ENCODE measurements at regions not wholly inside any gene's neighbourhood (a gene's known extent, or its start where the extent isn't known, plus 50 kb on each side); places are given as distances from the start of the nearest gene placed in this dataset.
"Not testable (repeated sequence)": the region's sequence is repeated elsewhere in the genome, so short reads cannot be mapped to it uniquely, and the experiment has no call there.

- DNase-seq (ENCODE audit: low spot score): not testable (repeated sequence)
These were observed 452.1 kb downstream of the GOLGA6L6 start for GRCh38 chr15:20089541-20089940.

- not testable (repeated sequence) for DNase-seq (ENCODE audit: low spot score)
These were observed 457.6 kb downstream of the GOLGA6L6 start for GRCh38 chr15:20084026-20084425.

GRCh38 chr15:20074082-20074481 is 467.5 kb downstream of the GOLGA6L6 start:
- DNase-seq (ENCODE audit: low spot score): not testable (repeated sequence)

GRCh38 chr15:20069043-20069442 is 472.6 kb downstream of the GOLGA6L6 start:
- not testable (repeated sequence) for DNase-seq (ENCODE audit: low spot score)

GRCh38 chr15:20066173-20066572 is 475.4 kb downstream of the GOLGA6L6 start:
- not testable (repeated sequence) for DNase-seq (ENCODE audit: low spot score)

- not testable (repeated sequence) for DNase-seq (ENCODE audit: low spot score)
These were observed 476.1 kb downstream of the GOLGA6L6 start for GRCh38 chr15:20065508-20065907.

- not testable (repeated sequence) for DNase-seq (ENCODE audit: low spot score)
These were observed 478.4 kb downstream of the GOLGA6L6 start for GRCh38 chr15:20063167-20063566.

GRCh38 chr15:20060838-20061237 is 480.8 kb downstream of the GOLGA6L6 start:
- not testable (repeated sequence) for DNase-seq (ENCODE audit: low spot score)

GRCh38 chr15:20056871-20057270 is 484.7 kb downstream of the GOLGA6L6 start:
- not testable (repeated sequence) for DNase-seq (ENCODE audit: low spot score)

GRCh38 chr15:20055921-20056320 is 485.7 kb downstream of the GOLGA6L6 start:
- DNase-seq (ENCODE audit: low spot score): not testable (repeated sequence)

- not testable (repeated sequence) for DNase-seq (ENCODE audit: low spot score)
These were observed 493.4 kb downstream of the GOLGA6L6 start for GRCh38 chr15:20048189-20048588.

- not testable (repeated sequence) for DNase-seq (ENCODE audit: low spot score)
These were observed 496.4 kb downstream of the GOLGA6L6 start for GRCh38 chr15:20045165-20045564.

- DNase-seq (ENCODE audit: low spot score): not testable (repeated sequence)
These were observed 500.9 kb downstream of the GOLGA6L6 start for GRCh38 chr15:20040691-20041090.

- not testable (repeated sequence) for DNase-seq (ENCODE audit: low spot score)
These were observed 516.6 kb downstream of the GOLGA6L6 start for GRCh38 chr15:20025040-20025439.

- DNase-seq (ENCODE audit: low spot score): not testable (repeated sequence)
These were observed 519.3 kb downstream of the GOLGA6L6 start for GRCh38 chr15:20022349-20022748.

GRCh38 chr15:20021351-20021750 is 520.2 kb downstream of the GOLGA6L6 start:
- not testable (repeated sequence) for DNase-seq (ENCODE audit: low spot score)

GRCh38 chr15:20020588-20020987 is 521.0 kb downstream of the GOLGA6L6 start:
- DNase-seq (ENCODE audit: low spot score): not testable (repeated sequence)

GRCh38 chr15:20019758-20020157 is 521.8 kb downstream of the GOLGA6L6 start:
- not testable (repeated sequence) for DNase-seq (ENCODE audit: low spot score)

GRCh38 chr15:20017581-20017980 is 524.0 kb downstream of the GOLGA6L6 start:
- DNase-seq (ENCODE audit: low spot score): not testable (repeated sequence)

- not testable (repeated sequence) for DNase-seq (ENCODE audit: low spot score)
These were observed 524.7 kb downstream of the GOLGA6L6 start for GRCh38 chr15:20016941-20017340.

GRCh38 chr15:20012837-20013236 is 528.8 kb downstream of the GOLGA6L6 start:
- DNase-seq (ENCODE audit: low spot score): not testable (repeated sequence)

GRCh38 chr15:20010759-20011158 is 530.8 kb downstream of the GOLGA6L6 start:
- DNase-seq (ENCODE audit: low spot score): not testable (repeated sequence)

- not testable (repeated sequence) for DNase-seq (ENCODE audit: low spot score)
These were observed 532.0 kb downstream of the GOLGA6L6 start for GRCh38 chr15:20009619-20010018.

- DNase-seq (ENCODE audit: low spot score): peak; percentile 2
These were observed 534.3 kb downstream of the GOLGA6L6 start for GRCh38 chr15:20007338-20007737.

All from activated CD4-positive, alpha-beta T cell treated with anti-CD3 and anti-CD28 coated beads, Interleukin-2, Interleukin-4, amounts not matched to agents 100 ng/mL and 50 ng/mL, durations not matched to agents 16 hours and 8 hours (primary cell).